SU-DHL-6 (cell line): ENCODE measurements at regions not wholly inside any gene's neighbourhood (a gene's known extent, or its start where the extent isn't known, plus 50 kb on each side); places are given as distances from the start of the nearest gene placed in this dataset.

Experiments used
- H2AFZ ChIP-seq: fragments of 200-600 bp; sonication (generic); 2 replicates; pipeline ENCODE4 v1.6.1; 2014; ENCODE audit warnings: low read depth, mild to moderate bottlenecking, moderate library complexity, mixed read lengths, antibody characterized with exemption, low read length; ENCODE audit not compliant: severe bottlenecking
- H3F3A ChIP-seq: fragments of 200-600 bp; shearing (Covaris generic); 2 replicates; pipeline ENCODE4 v1.6.0; 2016; ENCODE audit warnings: antibody characterized with exemption, mild to moderate bottlenecking; ENCODE audit not compliant: insufficient read depth
- H3K27ac ChIP-seq: fragments of 200-600 bp; sonication (generic); 2 replicates; pipeline ENCODE4 v1.5.1; 2016; ENCODE audit warnings: low read depth, mild to moderate bottlenecking, low read length, moderate library complexity, mixed read lengths
- H3K27me3 ChIP-seq: fragments of 200-600 bp; sonication (generic), shearing (Covaris generic); 2 replicates; pipeline ENCODE4 v1.6.0; 2014; ENCODE audit warnings: mild to moderate bottlenecking, low read length
- H3K36me3 ChIP-seq: fragments of 200-600 bp; sonication (generic); 2 replicates; pipeline ENCODE4 v1.6.1; 2014; ENCODE audit warnings: mild to moderate bottlenecking, low read length, mixed read lengths
- H3K4me2 ChIP-seq: fragments of 300-600, 200-600 bp; shearing (Covaris generic), sonication (generic); 2 replicates; pipeline ENCODE4 v1.6.0; 2014; ENCODE audit warnings: low read length, low read depth, mild to moderate bottlenecking; ENCODE audit not compliant: poor library complexity, severe bottlenecking
- H3K4me3 ChIP-seq: fragments of 200-600 bp; sonication (generic); 2 replicates; pipeline ENCODE4 v1.5.1; 2014; ENCODE audit warnings: antibody characterized with exemption, low read length, mild to moderate bottlenecking, mixed read lengths; ENCODE audit not compliant: insufficient read depth, poor library complexity, severe bottlenecking
- H3K79me2 ChIP-seq: fragments of 200-600 bp; sonication (generic); 2 replicates; pipeline ENCODE4 v1.6.1; 2014; ENCODE audit warnings: mild to moderate bottlenecking, low read length, moderate library complexity; ENCODE audit not compliant: insufficient read depth
- H3K9ac ChIP-seq: fragments of 200-600 bp; sonication (generic); 2 replicates; pipeline ENCODE4 v1.7.0; 2014; ENCODE audit warnings: mild to moderate bottlenecking, low read length
- H3K9me2 ChIP-seq: fragments of 200-600 bp; sonication (generic); replicated peaks from 2 replicates; pipeline ENCODE4 v1.6.1; 2014; ENCODE audit warnings: low read length; ENCODE audit not compliant: insufficient read depth
- H3K9me3 ChIP-seq: fragments of 200-600 bp; sonication (generic); 2 replicates; pipeline ENCODE4 v1.6.1; 2014; ENCODE audit warnings: low read length, mixed read lengths; ENCODE audit not compliant: insufficient read depth
- H4K20me1 ChIP-seq: fragments of 200-600 bp; sonication (generic); 2 replicates; pipeline ENCODE4 v1.6.1; 2014; ENCODE audit warnings: low read depth, mild to moderate bottlenecking, antibody characterized with exemption, low read length, moderate library complexity, mixed read lengths
- CTCF ChIP-seq: fragments of 200-600 bp; sonication (generic); IDR thresholded peaks from one replicate; pipeline ENCODE4 v1.5.1; 2017; ENCODE audit warnings: antibody characterized with exemption, mild to moderate bottlenecking, low read length, moderate library complexity; ENCODE audit not compliant: insufficient read depth, poor library complexity, severe bottlenecking
- EZH2phosphoT487 ChIP-seq: fragments of 200-600 bp; sonication (generic), shearing (Covaris generic); conservative IDR thresholded peaks from 2 replicates; pipeline ENCODE4 v1.6.1; 2018; ENCODE audit warnings: mild to moderate bottlenecking, antibody characterized with exemption, low read length, moderate library complexity, mixed read lengths

- Histone ChIP-seq H2AFZ (no peak overlapping the region), H3K27ac (no peak overlapping the region), H3K9ac (no peak overlapping the region), H3K27me3 (no peaks in the 10 kb centered on the region), H3F3A (no peaks in the 10 kb centered on the region), H3K36me3 (no peaks in the 10 kb centered on the region), H4K20me1 (no peaks in the 10 kb centered on the region), H3K9me3 (no peaks in the 10 kb centered on the region), H3K9me2 (no peaks in the 10 kb centered on the region), H3K4me2 (no peak overlapping the region), H3K79me2 (no peaks in the 10 kb centered on the region), H3K4me3 (no peak overlapping the region)
- TF ChIP-seq CTCF (no peak), EZH2phosphoT487 (no peak)
Measured at GRCh38 chr10:124283215-124283948, 135.3 kb downstream of the OAT start.

GRCh38 chr10:124282326-124282725 lies 136.4 kb downstream of the OAT start:
- no peaks in the 10 kb centered on the region for H3K36me3 ChIP-seq
- H3K9ac ChIP-seq = no peak overlapping the region
- H3K79me2 ChIP-seq = no peaks in the 10 kb centered on the region
- no peaks in the 10 kb centered on the region for H4K20me1 ChIP-seq
- no peaks in the 10 kb centered on the region for H3K9me3 ChIP-seq
- H3K4me2 ChIP-seq = no peak overlapping the region
- TF ChIP-seq CTCF = no peak
- no peak for TF ChIP-seq EZH2phosphoT487
- no peaks in the 10 kb centered on the region for H3K27me3 ChIP-seq
- no peak overlapping the region for H3K27ac ChIP-seq
- no peaks in the 10 kb centered on the region for H3F3A ChIP-seq
- no peaks in the 10 kb centered on the region for H3K9me2 ChIP-seq
- H2AFZ ChIP-seq = no peak overlapping the region
- H3K4me3 ChIP-seq = no peak overlapping the region

- TF ChIP-seq EZH2phosphoT487 (no peak), CTCF (no peak)
- H3K4me2 ChIP-seq = no peak overlapping the region
- no peaks in the 10 kb centered on the region for H3F3A ChIP-seq
- H3K4me3 ChIP-seq = no peak overlapping the region
- H3K27ac ChIP-seq = no peak overlapping the region
- H3K9me2 ChIP-seq = no peaks in the 10 kb centered on the region
- no peak overlapping the region for H3K9ac ChIP-seq
- H4K20me1 ChIP-seq = no peaks in the 10 kb centered on the region
- H3K36me3 ChIP-seq = no peaks in the 10 kb centered on the region
- H3K79me2 ChIP-seq = no peaks in the 10 kb centered on the region
- no peak overlapping the region for H2AFZ ChIP-seq
- no peaks in the 10 kb centered on the region for H3K9me3 ChIP-seq
- no peaks in the 10 kb centered on the region for H3K27me3 ChIP-seq
Measured at GRCh38 chr10:124281666-124282065, 137.1 kb downstream of the OAT start.
